BJ (cell line): ENCODE measurements at regions not wholly inside any gene's neighbourhood (a gene's known extent, or its start where the extent isn't known, plus 50 kb on each side); places are given as distances from the start of the nearest gene placed in this dataset.

Experiments used
- CTCF ChIA-PET: fragments of 350-600 bp; formaldehyde crosslinking; extraction: SDS; loops from one replicate; lab custom pipeline; 2021; ENCODE audit warnings: antibody characterized with exemption, inconsistent platforms; lab: Yijun Ruan, JAX
- POLR2A ChIA-PET: fragments of 300-600 bp; sonication (Branson Sonifier 250); formaldehyde crosslinking; extraction: SDS; loops from one replicate; lab custom pipeline; 2021; ENCODE audit warnings: antibody characterized with exemption; lab: Charles Lee
- DNase-seq: peaks from one replicate; pipeline ENCODE4 v3.0.0-alpha.2; 2011; ENCODE audit warnings: low read depth
- H3K27me3 ChIP-seq: 2 replicates; pipeline ENCODE4 v1.6.0; 2011; ENCODE audit warnings: low read length; ENCODE audit not compliant: control insufficient read depth, insufficient read depth
- H3K36me3 ChIP-seq: 2 replicates; pipeline ENCODE4 v1.5.1; 2011; ENCODE audit warnings: low read length; ENCODE audit not compliant: control insufficient read depth, insufficient read depth
- H3K4me3 ChIP-seq: 2 replicates; pipeline ENCODE4 v1.5.1; 2011; ENCODE audit warnings: low read depth, mild to moderate bottlenecking, control low read depth, low read length
- TF ChIP-seq, protein P1 (sequence below): IDR thresholded peaks from 2 replicates; pipeline ENCODE4 v1.5.1; 2011; ENCODE audit warnings: low read depth, mild to moderate bottlenecking, control low read depth, inconsistent platforms, low read length, moderate library complexity; ENCODE audit not compliant: insufficient read depth

DNA sequence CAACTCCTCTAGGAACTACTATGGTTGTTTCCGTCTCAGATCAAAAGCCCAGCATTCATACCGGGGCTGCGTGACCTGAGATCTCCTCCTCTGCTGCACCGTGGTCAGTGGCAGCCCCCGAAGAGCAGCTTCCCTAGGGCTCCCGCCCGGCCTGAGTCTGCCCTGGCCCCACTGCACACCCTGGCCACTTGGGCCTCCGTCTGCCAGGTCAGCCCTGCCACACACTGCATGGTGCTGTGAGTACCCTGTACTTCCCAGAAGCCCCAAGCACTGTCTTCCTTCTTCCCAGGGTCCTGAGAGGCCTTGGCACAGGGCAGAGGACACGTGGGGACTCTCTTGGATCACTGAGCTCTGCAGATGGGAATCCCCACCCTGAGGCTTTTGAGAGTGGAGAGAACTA, 81.5 kb upstream of the GPC1 start:
- TF ChIP-seq, protein P1, sequence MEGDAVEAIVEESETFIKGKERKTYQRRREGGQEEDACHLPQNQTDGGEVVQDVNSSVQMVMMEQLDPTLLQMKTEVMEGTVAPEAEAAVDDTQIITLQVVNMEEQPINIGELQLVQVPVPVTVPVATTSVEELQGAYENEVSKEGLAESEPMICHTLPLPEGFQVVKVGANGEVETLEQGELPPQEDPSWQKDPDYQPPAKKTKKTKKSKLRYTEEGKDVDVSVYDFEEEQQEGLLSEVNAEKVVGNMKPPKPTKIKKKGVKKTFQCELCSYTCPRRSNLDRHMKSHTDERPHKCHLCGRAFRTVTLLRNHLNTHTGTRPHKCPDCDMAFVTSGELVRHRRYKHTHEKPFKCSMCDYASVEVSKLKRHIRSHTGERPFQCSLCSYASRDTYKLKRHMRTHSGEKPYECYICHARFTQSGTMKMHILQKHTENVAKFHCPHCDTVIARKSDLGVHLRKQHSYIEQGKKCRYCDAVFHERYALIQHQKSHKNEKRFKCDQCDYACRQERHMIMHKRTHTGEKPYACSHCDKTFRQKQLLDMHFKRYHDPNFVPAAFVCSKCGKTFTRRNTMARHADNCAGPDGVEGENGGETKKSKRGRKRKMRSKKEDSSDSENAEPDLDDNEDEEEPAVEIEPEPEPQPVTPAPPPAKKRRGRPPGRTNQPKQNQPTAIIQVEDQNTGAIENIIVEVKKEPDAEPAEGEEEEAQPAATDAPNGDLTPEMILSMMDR, result no peak
- DNase-seq, result no peak
- Histone ChIP-seq H3K36me3 (no peaks in the 10 kb centered on the region), H3K4me3 (no peak overlapping the region), H3K27me3 (peaks cover 6% of the 10 kb centered on the region)
- CTCF ChIA-PET, result no interaction called here
- POLR2A ChIA-PET, result no interaction called here

DNA sequence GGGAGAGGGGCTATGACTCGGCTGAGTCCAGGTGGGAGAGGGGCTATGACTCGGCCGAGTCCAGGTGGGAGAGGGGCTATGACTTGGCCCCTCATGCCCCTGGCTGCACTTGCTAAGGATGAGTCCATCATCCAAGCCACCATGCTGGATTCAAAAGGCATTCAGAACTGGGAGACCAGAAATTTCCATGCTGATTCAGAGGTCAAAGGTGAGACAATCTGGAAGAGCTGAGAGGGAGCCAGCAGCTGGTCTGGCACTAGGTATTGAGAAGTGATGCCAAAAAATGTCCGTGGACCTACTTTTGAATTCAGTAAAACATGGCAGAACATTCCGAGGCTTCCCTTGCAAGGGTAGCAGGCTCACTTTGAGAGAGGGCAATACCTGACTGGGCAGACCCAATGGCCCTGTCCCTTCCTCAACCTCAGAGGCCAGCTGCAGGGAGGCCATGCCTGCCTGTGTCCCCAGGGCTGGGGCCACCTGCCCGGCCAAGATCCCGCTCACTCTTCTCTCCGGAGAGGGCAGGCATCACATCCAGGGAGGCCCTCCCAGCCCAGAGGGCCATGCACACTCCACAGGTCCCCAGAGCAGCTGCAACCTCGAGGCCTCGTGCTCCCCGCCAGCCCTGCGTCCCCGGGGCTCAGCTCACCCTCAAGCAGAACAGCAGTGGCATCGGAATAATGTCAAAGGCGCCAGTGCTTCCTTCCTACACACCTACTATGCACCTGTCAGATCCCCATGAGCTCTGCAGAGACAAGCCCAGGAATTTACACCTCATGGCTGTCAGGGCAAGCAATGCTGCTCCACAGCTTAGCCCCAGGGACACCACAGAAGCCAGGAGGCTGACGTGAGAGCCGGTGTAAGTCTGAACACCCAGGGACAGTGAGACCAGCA, 80.2 kb upstream of the GPC1 start:
- ChIA-PET CTCF (no interaction called here), POLR2A (no interaction called here)
- Histone ChIP-seq H3K27me3 (peaks cover 6% of the 10 kb centered on the region), H3K36me3 (no peaks in the 10 kb centered on the region), H3K4me3 (no peak overlapping the region)
- TF ChIP-seq, protein P1, result no peak
- DNase-seq, result no peak

DNA sequence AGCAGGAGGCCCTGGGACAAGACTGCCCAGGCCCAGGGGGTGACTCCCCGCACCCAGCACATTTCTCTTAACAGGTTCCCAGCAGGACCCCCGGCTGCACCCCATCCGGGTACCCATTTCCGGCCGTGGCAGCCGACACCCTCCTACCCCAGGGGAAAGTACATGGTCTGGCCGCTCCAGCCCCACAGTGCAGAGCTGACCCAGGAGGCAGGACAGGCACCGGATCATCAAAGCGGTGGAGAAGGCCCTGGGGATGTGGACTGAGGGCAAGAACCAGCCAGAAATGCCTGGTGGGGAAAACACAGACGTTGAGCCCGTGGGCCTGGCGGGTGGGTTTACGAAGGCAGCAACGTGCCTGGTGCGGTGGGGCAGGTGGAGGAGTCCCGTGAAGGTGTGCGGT, 79.5 kb upstream of the GPC1 start:
- ChIA-PET POLR2A (no interaction called here), CTCF (no interaction called here)
- no peak for DNase-seq
- Histone ChIP-seq H3K4me3 (no peak overlapping the region), H3K27me3 (peaks cover 2% of the 10 kb centered on the region; the same call in 1 of the 2 replicates), H3K36me3 (no peaks in the 10 kb centered on the region)
- TF ChIP-seq, protein P1, result no peak

DNA sequence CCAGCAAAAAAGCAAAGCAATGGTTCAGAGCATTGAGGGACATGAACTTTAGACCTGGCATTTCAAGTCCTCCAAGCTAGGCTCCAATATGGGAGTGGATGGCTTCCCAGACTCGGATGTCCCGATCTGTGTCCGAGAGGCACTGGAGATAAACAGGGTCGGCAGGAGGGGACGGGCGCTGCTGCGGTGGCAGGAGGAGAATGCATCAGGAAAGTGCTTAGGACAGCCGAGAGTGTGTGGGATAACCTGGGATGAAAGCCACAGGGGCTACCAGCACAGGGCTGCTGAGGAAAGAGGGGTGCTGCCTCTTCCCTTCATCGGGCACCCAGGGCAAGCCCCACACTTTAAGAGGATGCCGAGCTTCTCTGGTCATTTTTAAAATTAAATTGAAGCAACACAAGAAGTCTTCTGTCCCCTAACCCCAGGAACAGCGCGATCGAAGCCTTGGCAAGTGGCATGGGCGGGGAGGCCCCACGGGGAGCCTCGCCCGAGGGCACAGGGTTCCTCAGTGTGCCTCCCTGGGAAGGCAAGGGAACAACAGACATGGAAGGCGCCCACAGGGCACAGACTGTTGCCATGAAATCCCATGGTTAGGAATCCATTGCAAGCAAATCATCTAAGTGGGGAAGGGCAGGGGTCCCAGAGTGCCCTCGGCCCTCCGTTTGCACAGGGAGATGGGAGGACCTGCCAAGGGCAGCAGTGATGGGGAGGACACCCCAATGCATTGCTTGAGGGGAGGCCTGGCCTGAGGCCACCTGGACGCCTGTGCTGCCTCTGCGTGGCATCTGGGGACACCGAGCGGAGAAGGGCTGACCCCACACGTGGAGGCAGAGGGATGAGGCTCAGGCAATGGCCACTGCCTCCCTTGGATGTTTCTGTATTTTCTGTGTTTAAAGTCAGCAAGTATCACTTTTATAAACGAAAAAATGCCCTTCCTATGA, 78.5 kb upstream of the GPC1 start:
- ChIA-PET CTCF (no interaction called here), POLR2A (no interaction called here)
- TF ChIP-seq, protein P1, result no peak
- H3K36me3 ChIP-seq, result no peaks in the 10 kb centered on the region
- no peak overlapping the region for H3K4me3 ChIP-seq
- no peak for DNase-seq
- peaks cover under 1% of the 10 kb centered on the region; the same call in 1 of the 2 replicates for H3K27me3 ChIP-seq

DNA sequence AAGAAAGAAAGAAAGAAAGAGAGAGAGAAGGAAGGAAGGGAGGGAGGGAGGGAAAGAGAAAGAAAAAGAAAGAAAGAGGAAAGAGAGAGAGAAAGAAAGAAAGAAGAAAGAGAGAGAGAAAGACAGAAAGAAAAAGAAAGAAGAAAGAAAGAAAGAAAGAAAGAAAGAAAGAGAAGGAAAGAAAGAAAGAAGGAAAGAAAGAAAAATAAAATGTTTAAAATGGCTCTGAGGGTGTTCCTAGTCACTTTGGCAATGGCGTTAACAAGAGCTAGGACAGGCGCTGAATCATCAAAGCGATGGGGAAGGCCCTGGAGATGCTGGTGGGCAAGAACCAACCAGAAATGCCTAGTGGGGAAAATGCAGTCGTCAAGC, 77.8 kb upstream of the GPC1 start:
- no peaks in the 10 kb centered on the region for H3K27me3 ChIP-seq
- DNase-seq, result no peak
- CTCF ChIA-PET, result no interaction called here
- H3K36me3 ChIP-seq, result no peaks in the 10 kb centered on the region
- POLR2A ChIA-PET, result no interaction called here
- TF ChIP-seq, protein P1, result no peak
- no peak overlapping the region for H3K4me3 ChIP-seq
